Osteocyte (in vitro differentiated cells): ENCODE measurements at regions not wholly inside any gene's neighbourhood (a gene's known extent, or its start where the extent isn't known, plus 50 kb on each side); places are given as distances from the start of the nearest gene placed in this dataset.

Experiments
- DNase-seq: peaks from one replicate; pipeline ENCODE4 v3.0.0; 2021; ENCODE audit warnings: mixed read lengths; ENCODE audit not compliant: unreplicated experiment; ENCODE audit errors: extremely low spot score
- H3K27ac Mint-ChIP-seq: one replicate; pipeline ENCODE4 v1.8.0; 2021; ENCODE audit warnings: mild to moderate bottlenecking, mixed read lengths; ENCODE audit not compliant: unreplicated experiment
- H3K27me3 Mint-ChIP-seq: one replicate; pipeline ENCODE4 v1.8.0; 2021; ENCODE audit warnings: mixed read lengths; ENCODE audit not compliant: unreplicated experiment
- H3K36me3 Mint-ChIP-seq: one replicate; pipeline ENCODE4 v1.8.0; 2021; ENCODE audit warnings: mixed read lengths; ENCODE audit not compliant: unreplicated experiment
- H3K4me1 Mint-ChIP-seq: one replicate; pipeline ENCODE4 v1.8.0; 2021; ENCODE audit warnings: mixed read lengths; ENCODE audit not compliant: unreplicated experiment
- H3K4me3 Mint-ChIP-seq: one replicate; pipeline ENCODE4 v1.8.0; 2021; ENCODE audit warnings: mild to moderate bottlenecking, moderate library complexity, mixed read lengths; ENCODE audit not compliant: unreplicated experiment
- H3K9me3 Mint-ChIP-seq: one replicate; pipeline ENCODE4 v1.8.0; 2021; ENCODE audit warnings: mixed read lengths; ENCODE audit not compliant: unreplicated experiment
- CTCF ChIP-seq: fragments of 200-600 bp; sonication (generic); IDR thresholded peaks from 2 replicates; pipeline ENCODE4 v1.5.0; 2021; ENCODE audit warnings: antibody characterized with exemption, mild to moderate bottlenecking, moderate library complexity

GRCh38 chr2:21676676-21677075 lies 552.9 kb downstream of the TDRD15 start:
- Mint-ChIP-seq H3K4me1 (no peaks in the 10 kb centered on the region), H3K4me3 (no peak overlapping the region), H3K36me3 (no peaks in the 10 kb centered on the region), H3K9me3 (peaks cover 33% of the 10 kb centered on the region), H3K27me3 (no peaks in the 10 kb centered on the region), H3K27ac (no peak overlapping the region)
- TF ChIP-seq CTCF: no peak
- DNase-seq: no peak

GRCh38 chr2:21683838-21684237 lies 560.1 kb downstream of the TDRD15 start:
- Mint-ChIP-seq H3K27me3 (no peaks in the 10 kb centered on the region), H3K4me1 (no peaks in the 10 kb centered on the region), H3K4me3 (no peak overlapping the region), H3K9me3 (peaks cover 28% of the 10 kb centered on the region), H3K36me3 (no peaks in the 10 kb centered on the region), H3K27ac (no peak overlapping the region)
- no peak for DNase-seq
- no peak for TF ChIP-seq CTCF

GRCh38 chr2:21687589-21687988 lies 563.8 kb downstream of the TDRD15 start:
- Mint-ChIP-seq H3K36me3 (no peaks in the 10 kb centered on the region), H3K4me3 (no peak overlapping the region), H3K9me3 (peaks cover under 1% of the 10 kb centered on the region), H3K27ac (no peak overlapping the region), H3K4me1 (no peaks in the 10 kb centered on the region), H3K27me3 (no peaks in the 10 kb centered on the region)
- no peak for DNase-seq
- no peak for TF ChIP-seq CTCF

GRCh38 chr2:21690005-21690404 lies 566.2 kb downstream of the TDRD15 start:
- no peak overlapping the region for H3K27ac Mint-ChIP-seq
- H3K4me1 Mint-ChIP-seq: no peaks in the 10 kb centered on the region
- no peak for DNase-seq
- H3K27me3 Mint-ChIP-seq: no peaks in the 10 kb centered on the region
- no peaks in the 10 kb centered on the region for H3K36me3 Mint-ChIP-seq
- H3K4me3 Mint-ChIP-seq: no peak overlapping the region
- no peaks in the 10 kb centered on the region for H3K9me3 Mint-ChIP-seq
- TF ChIP-seq CTCF: no peak

GRCh38 chr2:21693081-21693480 lies 569.3 kb downstream of the TDRD15 start:
- DNase-seq: no peak
- H3K4me3 Mint-ChIP-seq: no peak overlapping the region
- H3K27ac Mint-ChIP-seq: no peak overlapping the region
- no peaks in the 10 kb centered on the region for H3K4me1 Mint-ChIP-seq
- no peaks in the 10 kb centered on the region for H3K27me3 Mint-ChIP-seq
- no peaks in the 10 kb centered on the region for H3K9me3 Mint-ChIP-seq
- no peaks in the 10 kb centered on the region for H3K36me3 Mint-ChIP-seq
- no peak for TF ChIP-seq CTCF
